OCI-LY1 (cell line): ENCODE measurements at regions not wholly inside any gene's neighbourhood (a gene's known extent, or its start where the extent isn't known, plus 50 kb on each side); places are given as distances from the start of the nearest gene placed in this dataset.
"Not testable (repeated sequence)": the region's sequence is repeated elsewhere in the genome, so short reads cannot be mapped to it uniquely, and the experiment has no call there.

Source experiments
- EZH2 ChIP-seq: fragments of 200-600 bp; sonication (generic), shearing (Covaris generic); IDR thresholded peaks from 2 replicates; pipeline ENCODE4 v1.8.0; 2017; ENCODE audit warnings: borderline replicate concordance, mixed run types, mild to moderate bottlenecking, antibody characterized with exemption, low read length, moderate library complexity, mixed read lengths
- TF ChIP-seq, protein P1 (sequence below): fragments of 200-600 bp; sonication (generic), shearing (Covaris generic); IDR thresholded peaks from 2 replicates; pipeline ENCODE4 v1.5.1; 2017; ENCODE audit warnings: mild to moderate bottlenecking, antibody characterized with exemption, low read length, moderate library complexity, mixed read lengths

DNA sequence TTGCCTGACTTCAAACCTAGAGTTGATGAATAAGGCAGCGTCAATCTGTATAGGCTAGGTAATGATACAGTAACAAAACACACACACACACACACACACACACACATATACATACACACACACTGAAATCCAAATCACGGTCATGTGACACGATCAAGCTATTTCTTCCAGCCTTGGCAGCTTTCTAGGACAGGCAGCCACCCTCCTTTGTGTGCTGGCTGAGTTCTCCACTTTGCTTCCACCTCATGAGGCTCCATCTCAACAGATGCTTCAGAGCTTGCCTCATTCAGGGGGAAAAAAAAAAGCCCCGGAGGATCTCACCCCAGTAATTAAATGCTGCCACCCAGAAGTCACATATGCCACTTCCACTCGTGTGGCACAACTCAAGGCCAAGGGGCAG, 217.9 kb downstream of the NPIPA8 start:
- TF ChIP-seq, protein P1, sequence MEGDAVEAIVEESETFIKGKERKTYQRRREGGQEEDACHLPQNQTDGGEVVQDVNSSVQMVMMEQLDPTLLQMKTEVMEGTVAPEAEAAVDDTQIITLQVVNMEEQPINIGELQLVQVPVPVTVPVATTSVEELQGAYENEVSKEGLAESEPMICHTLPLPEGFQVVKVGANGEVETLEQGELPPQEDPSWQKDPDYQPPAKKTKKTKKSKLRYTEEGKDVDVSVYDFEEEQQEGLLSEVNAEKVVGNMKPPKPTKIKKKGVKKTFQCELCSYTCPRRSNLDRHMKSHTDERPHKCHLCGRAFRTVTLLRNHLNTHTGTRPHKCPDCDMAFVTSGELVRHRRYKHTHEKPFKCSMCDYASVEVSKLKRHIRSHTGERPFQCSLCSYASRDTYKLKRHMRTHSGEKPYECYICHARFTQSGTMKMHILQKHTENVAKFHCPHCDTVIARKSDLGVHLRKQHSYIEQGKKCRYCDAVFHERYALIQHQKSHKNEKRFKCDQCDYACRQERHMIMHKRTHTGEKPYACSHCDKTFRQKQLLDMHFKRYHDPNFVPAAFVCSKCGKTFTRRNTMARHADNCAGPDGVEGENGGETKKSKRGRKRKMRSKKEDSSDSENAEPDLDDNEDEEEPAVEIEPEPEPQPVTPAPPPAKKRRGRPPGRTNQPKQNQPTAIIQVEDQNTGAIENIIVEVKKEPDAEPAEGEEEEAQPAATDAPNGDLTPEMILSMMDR = not testable (repeated sequence)
- not testable (repeated sequence) for TF ChIP-seq EZH2
